Right lobe of liver (tissue), 6 donors: ENCODE measurements at regions not wholly inside any gene's neighbourhood (a gene's known extent, or its start where the extent isn't known, plus 50 kb on each side); places are given as distances from the start of the nearest gene placed in this dataset.
"Not testable (repeated sequence)": the region's sequence is repeated elsewhere in the genome, so short reads cannot be mapped to it uniquely, and the experiment has no call there.

ENCODE experiments used
- ATAC-seq, 4 donors: fragments of 200-7000 bp; cut with Tn5 transposase; one replicate each; pipeline ENCODE4 v1.9.1; 2020; ENCODE audit warnings: mild to moderate bottlenecking in 4 of 4, moderate library complexity in 4 of 4
- DNase-seq, 3 donors: peaks; one replicate each; pipeline ENCODE4 v3.0.0-alpha.2; 2020
- H3K27ac ChIP-seq, 3 donors: fragments of 200-600 bp; one replicate each; pipeline ENCODE4 v1.8.0; 2022
- H3K27me3 ChIP-seq, 2 donors: fragments of 200-600 bp; one replicate each; pipeline ENCODE4 v1.8.0; 2022
- H3K36me3 ChIP-seq, 4 donors: fragments of 200-600 bp; sonication (generic) in 1 of 4; one replicate each; pipeline versions ENCODE4 v1.5.1 to v1.8.0; 2017 to 2022; ENCODE audit warnings: control low read depth in 1 of 4
- H3K4me1 ChIP-seq, 4 donors: fragments of 200-600 bp; sonication (generic) in 1 of 4; one replicate each; pipeline versions ENCODE4 v1.5.1 to v1.8.0; 2017 to 2022; ENCODE audit warnings: control low read depth in 1 of 4
- H3K4me3 ChIP-seq, 3 donors: fragments of 200-600 bp; one replicate each; pipeline ENCODE4 v1.8.0; 2022
- H3K9me3 ChIP-seq, 4 donors: fragments of 200-600 bp; sonication (generic) in 1 of 4; one replicate each; pipeline versions ENCODE4 v1.5.1 to v1.8.0; 2017 to 2022; ENCODE audit warnings: control low read depth in 1 of 4
- CTCF ChIP-seq, 4 donors: fragments of 200-600 bp in 3 of 4; fragments of 450-650 bp in 1 of 4; IDR thresholded peaks; one replicate each; pipeline versions ENCODE4 v1.5.1 to v1.8.0; 2016 to 2022; ENCODE audit warnings: antibody characterized with exemption in 4 of 4, mild to moderate bottlenecking in 2 of 4
- POLR2A ChIP-seq: fragments of 450-650 bp; IDR thresholded peaks from one replicate; pipeline ENCODE4 v1.6.1; 2017; ENCODE audit warnings: antibody characterized with exemption, mild to moderate bottlenecking
- WGBS: methylation state at CpG from one replicate; pipeline ENCODE4 v1.1.6; 2018; ENCODE audit warnings: low coverage, low lambda C conversion rate; ENCODE audit not compliant: insufficient coverage; ENCODE audit errors: missing lambda C conversion rate; 5-methylcytosine and 5-hydroxymethylcytosine counted together
- intact Hi-C, 2 donors: fragments of 100-400 bp; cut with DNase I; formaldehyde crosslinking; loops; one replicate each; pipeline versions ENCODE4 v1.11.2 to v1.14.1; 2022
- donor health status: DM: no; HTN: yes; CAD: no.
- donor health status: DM: no; HTN: no; CAD: no.
- donor health status: DM: no; HTN: no; CAD: no.
- donor health status: DM: no; HTN: yes; CAD: no.
- donor health status: DM: no; HTN: yes; CAD: no.

GRCh38 chr6:112443179-112444065 lies 96.3 kb downstream of the RFPL4B start:
- Histone ChIP-seq H3K4me1 (no peaks in the 10 kb centered on the region), H3K9me3 (no peaks in the 10 kb centered on the region), H3K27ac (no peak overlapping the region), H3K27me3 (no peaks in the 10 kb centered on the region), H3K36me3 (no peaks in the 10 kb centered on the region), H3K4me3 (no peak overlapping the region)
- DNase-seq (no peak), ATAC-seq (no peak)
- 53% methylated on average over 6 of the region's 6 CpGs for WGBS
- no peak for TF ChIP-seq POLR2A
- TF ChIP-seq CTCF (IDR thresholded peaks at IDR 0.05), result no peak
- intact Hi-C loops, result no loop called here

- H3K4me3 ChIP-seq, H3K36me3 ChIP-seq, H3K4me1 ChIP-seq, DNase-seq, ATAC-seq, H3K27me3 ChIP-seq, H3K9me3 ChIP-seq, H3K27ac ChIP-seq, intact Hi-C loops: not testable (repeated sequence)
- 65% methylated on average over 2 of the region's 3 CpGs for WGBS
Observed at GRCh38 chr6:112448786-112449185, 101.7 kb downstream of the RFPL4B start.

GRCh38 chr6:112450663-112451062 lies 103.5 kb downstream of the RFPL4B start:
- Histone ChIP-seq H3K27me3 (no peaks in the 10 kb centered on the region), H3K4me1 (no peaks in the 10 kb centered on the region), H3K27ac (no peak overlapping the region), H3K4me3 (no peak overlapping the region), H3K36me3 (no peaks in the 10 kb centered on the region), H3K9me3 (no peaks in the 10 kb centered on the region)
- ATAC-seq, result no peak
- no peak for DNase-seq
- TF ChIP-seq POLR2A (no peak), CTCF (IDR thresholded peaks at IDR 0.05) (no peak)
- intact Hi-C loops, result no loop called here

GRCh38 chr6:112457886-112458285 lies 110.8 kb downstream of the RFPL4B start:
- no peaks in the 10 kb centered on the region for H3K36me3 ChIP-seq
- H3K4me1 ChIP-seq, result no peaks in the 10 kb centered on the region
- no peak overlapping the region for H3K4me3 ChIP-seq
- no peak overlapping the region for H3K27ac ChIP-seq
- no peaks in the 10 kb centered on the region for H3K9me3 ChIP-seq
- 55% methylated on average over 1 of the region's 1 CpG for WGBS
- no peaks in the 10 kb centered on the region for H3K27me3 ChIP-seq
- intact Hi-C loops, result no loop called here
- no peak for TF ChIP-seq CTCF (IDR thresholded peaks at IDR 0.05)
- TF ChIP-seq POLR2A, result no peak
- ATAC-seq (no peak), DNase-seq (no peak)

- DNase-seq (no peak), ATAC-seq (no peak)
- Histone ChIP-seq H3K27ac (no peak overlapping the region), H3K4me1 (no peaks in the 10 kb centered on the region), H3K36me3 (no peaks in the 10 kb centered on the region), H3K4me3 (no peak overlapping the region), H3K27me3 (no peaks in the 10 kb centered on the region), H3K9me3 (no peaks in the 10 kb centered on the region)
- intact Hi-C loops, result no loop called here
- 20% methylated on average over 2 of the region's 2 CpGs for WGBS
- no peak for TF ChIP-seq CTCF (IDR thresholded peaks at IDR 0.05)
- TF ChIP-seq POLR2A, result no peak
Observed at GRCh38 chr6:112459758-112460304, 112.7 kb downstream of the RFPL4B start.
